Fibroblast of lung (primary cell): ENCODE measurements at regions not wholly inside any gene's neighbourhood (a gene's known extent, or its start where the extent isn't known, plus 50 kb on each side); places are given as distances from the start of the nearest gene placed in this dataset.

Experiments
- DNase-seq, 2 donors: peaks; one replicate each; pipeline versions ENCODE4 v3.0.0 to v3.0.0-alpha.2; 2010; ENCODE audit warnings: low read depth in 2 of 2
- H2AFZ ChIP-seq: 2 replicates; pipeline ENCODE4 v1.5.1; 2012; ENCODE audit warnings: low read length, control low read depth, inconsistent platforms
- H3K27ac ChIP-seq: 2 replicates; pipeline ENCODE4 v1.5.1; 2011; ENCODE audit warnings: low read length, control low read depth; ENCODE audit not compliant: insufficient read depth
- H3K27me3 ChIP-seq: 2 replicates; pipeline ENCODE4 v1.5.1; 2011; ENCODE audit warnings: mild to moderate bottlenecking, low read length; ENCODE audit not compliant: control insufficient read depth, insufficient read depth
- H3K36me3 ChIP-seq: 2 replicates; pipeline ENCODE4 v1.5.1; 2011; ENCODE audit warnings: low read length; ENCODE audit not compliant: control insufficient read depth, insufficient read depth
- H3K4me1 ChIP-seq: 2 replicates; pipeline ENCODE4 v1.5.1; 2011; ENCODE audit warnings: low read length; ENCODE audit not compliant: control insufficient read depth, insufficient read depth; ENCODE audit errors: extremely low read depth
- H3K4me2 ChIP-seq: 2 replicates; pipeline ENCODE4 v1.5.1; 2011; ENCODE audit warnings: low read length, control low read depth; ENCODE audit not compliant: insufficient read depth; ENCODE audit errors: extremely low read depth
- H3K4me3 ChIP-seq, 4 experiments: fragments of 200-600 bp in 1 of 4; sonication (generic) in 1 of 4; replicated peaks in 1 of 4; 2 replicates each; pipeline ENCODE4 v1.5.1; 2011 to 2016; ENCODE audit warnings: low read length in 4 of 4, low read depth in 3 of 4, mild to moderate bottlenecking in 3 of 4, control low read depth in 2 of 4, inconsistent platforms in 1 of 4, mixed read lengths in 1 of 4; ENCODE audit not compliant: insufficient read depth in 1 of 4; ENCODE audit errors: control extremely low read depth in 1 of 4
- H3K79me2 ChIP-seq: 2 replicates; pipeline ENCODE4 v1.5.1; 2012; ENCODE audit warnings: mild to moderate bottlenecking, low read length, inconsistent platforms; ENCODE audit not compliant: control insufficient read depth, insufficient read depth
- H3K9ac ChIP-seq: 2 replicates; pipeline ENCODE4 v1.5.1; 2011; ENCODE audit warnings: mild to moderate bottlenecking, low read length, control low read depth; ENCODE audit not compliant: insufficient read depth
- H3K9me3 ChIP-seq: 2 replicates; pipeline ENCODE4 v1.5.1; 2012; ENCODE audit warnings: low read depth, low read length; ENCODE audit not compliant: control insufficient read depth, insufficient read depth
- H4K20me1 ChIP-seq: 2 replicates; pipeline ENCODE4 v1.5.1; 2011; ENCODE audit warnings: low read length; ENCODE audit not compliant: control insufficient read depth, insufficient read depth; ENCODE audit errors: extremely low read depth
- EZH2 ChIP-seq: IDR thresholded peaks from 2 replicates; pipeline ENCODE4 v1.5.1; 2012; ENCODE audit warnings: low read length, control low read depth, mild to moderate bottlenecking; ENCODE audit errors: missing control alignments
- TF ChIP-seq, protein P1 (sequence below), 2 donors: IDR thresholded peaks in 1 of 2; conservative IDR thresholded peaks in 1 of 2; 1 replicate in 1 of 2; 2 replicates in 1 of 2; pipeline ENCODE4 v1.5.1; 2011 to 2012; ENCODE audit warnings: low read length in 2 of 2, control low read depth in 1 of 2, inconsistent platforms in 1 of 2, low read depth in 1 of 2, mild to moderate bottlenecking in 1 of 2

- no peak overlapping the region for H3K4me2 ChIP-seq
- no peak overlapping the region for H3K4me3 ChIP-seq
- H3K79me2 ChIP-seq = no peaks in the 10 kb centered on the region
- TF ChIP-seq EZH2 = no peak
- TF ChIP-seq, protein P1, sequence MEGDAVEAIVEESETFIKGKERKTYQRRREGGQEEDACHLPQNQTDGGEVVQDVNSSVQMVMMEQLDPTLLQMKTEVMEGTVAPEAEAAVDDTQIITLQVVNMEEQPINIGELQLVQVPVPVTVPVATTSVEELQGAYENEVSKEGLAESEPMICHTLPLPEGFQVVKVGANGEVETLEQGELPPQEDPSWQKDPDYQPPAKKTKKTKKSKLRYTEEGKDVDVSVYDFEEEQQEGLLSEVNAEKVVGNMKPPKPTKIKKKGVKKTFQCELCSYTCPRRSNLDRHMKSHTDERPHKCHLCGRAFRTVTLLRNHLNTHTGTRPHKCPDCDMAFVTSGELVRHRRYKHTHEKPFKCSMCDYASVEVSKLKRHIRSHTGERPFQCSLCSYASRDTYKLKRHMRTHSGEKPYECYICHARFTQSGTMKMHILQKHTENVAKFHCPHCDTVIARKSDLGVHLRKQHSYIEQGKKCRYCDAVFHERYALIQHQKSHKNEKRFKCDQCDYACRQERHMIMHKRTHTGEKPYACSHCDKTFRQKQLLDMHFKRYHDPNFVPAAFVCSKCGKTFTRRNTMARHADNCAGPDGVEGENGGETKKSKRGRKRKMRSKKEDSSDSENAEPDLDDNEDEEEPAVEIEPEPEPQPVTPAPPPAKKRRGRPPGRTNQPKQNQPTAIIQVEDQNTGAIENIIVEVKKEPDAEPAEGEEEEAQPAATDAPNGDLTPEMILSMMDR (conservative IDR thresholded peaks at IDR 0.05 in 1 of 2, IDR thresholded peaks at IDR 0.05 in 1 of 2; ENCODE audit: low read depth in 1 of 2, low read length in 2 of 2) = no peak
- no peaks in the 10 kb centered on the region for H3K36me3 ChIP-seq
- H3K9ac ChIP-seq = no peak overlapping the region
- no peaks in the 10 kb centered on the region for H3K27me3 ChIP-seq
- no peaks in the 10 kb centered on the region for H3K4me1 ChIP-seq
- no peaks in the 10 kb centered on the region for H4K20me1 ChIP-seq
- no peak overlapping the region for H3K27ac ChIP-seq
- no peak for DNase-seq
- no peaks in the 10 kb centered on the region for H3K9me3 ChIP-seq
- no peak overlapping the region for H2AFZ ChIP-seq
Measured at GRCh38 chr10:33022691-33023090, 64.7 kb upstream of the ITGB1 start.

GRCh38 chr10:33022090-33022489 is 64.1 kb upstream of the ITGB1 start:
- H2AFZ ChIP-seq = no peak overlapping the region

GRCh38 chr10:33016988-33017387 is 59.0 kb upstream of the ITGB1 start:
- DNase-seq = no peak
- no peaks in the 10 kb centered on the region for H3K79me2 ChIP-seq
- H3K4me2 ChIP-seq = no peak overlapping the region
- H3K9me3 ChIP-seq = no peaks in the 10 kb centered on the region
- no peak overlapping the region for H3K27ac ChIP-seq
- no peaks in the 10 kb centered on the region for H3K4me1 ChIP-seq
- no peak overlapping the region for H2AFZ ChIP-seq
- H3K36me3 ChIP-seq = no peaks in the 10 kb centered on the region
- no peak overlapping the region for H3K9ac ChIP-seq
- H3K27me3 ChIP-seq = no peaks in the 10 kb centered on the region
- H3K4me3 ChIP-seq = no peak overlapping the region
- no peaks in the 10 kb centered on the region for H4K20me1 ChIP-seq
- TF ChIP-seq EZH2 = no peak
- TF ChIP-seq, protein P1 (conservative IDR thresholded peaks at IDR 0.05 in 1 of 2, IDR thresholded peaks at IDR 0.05 in 1 of 2; ENCODE audit: low read depth in 1 of 2, low read length in 2 of 2) = no peak

More at GRCh38 chr10:33022090-33022489, 64.1 kb upstream of the ITGB1 start:
- H3K79me2 ChIP-seq = no peaks in the 10 kb centered on the region
- no peak for DNase-seq
- H3K9me3 ChIP-seq = no peaks in the 10 kb centered on the region
- H3K4me1 ChIP-seq = no peaks in the 10 kb centered on the region
- no peak overlapping the region for H3K4me3 ChIP-seq
- H3K27ac ChIP-seq = no peak overlapping the region
- no peaks in the 10 kb centered on the region for H4K20me1 ChIP-seq
- H3K27me3 ChIP-seq = no peaks in the 10 kb centered on the region
- H3K9ac ChIP-seq = no peak overlapping the region
- H3K36me3 ChIP-seq = no peaks in the 10 kb centered on the region
- H3K4me2 ChIP-seq = no peak overlapping the region
- TF ChIP-seq, protein P1 (conservative IDR thresholded peaks at IDR 0.05 in 1 of 2, IDR thresholded peaks at IDR 0.05 in 1 of 2; ENCODE audit: low read depth in 1 of 2, low read length in 2 of 2) = no peak
